ENCODE measurements at regions not wholly inside any gene's neighbourhood (a gene's known extent, or its start where the extent isn't known, plus 50 kb on each side); places are given as distances from the start of the nearest gene placed in this dataset.

- in situ Hi-C loops (cut with MboI; ENCODE audit: low sequenced_read_pairs): no loop called here
These were observed 426.2 kb downstream of the MIAT start for GRCh38 chr22:27083610-27084009.

GRCh38 chr22:27084130-27084529 is 426.7 kb downstream of the MIAT start:
- in situ Hi-C loops (cut with MboI; ENCODE audit: low sequenced_read_pairs): no loop called here

- in situ Hi-C loops (cut with MboI; ENCODE audit: low sequenced_read_pairs): no loop called here
These were observed 429.0 kb downstream of the MIAT start for GRCh38 chr22:27086080-27087044.

GRCh38 chr22:27087051-27087450 is 429.7 kb downstream of the MIAT start:
- in situ Hi-C loops (cut with MboI; ENCODE audit: low sequenced_read_pairs): no loop called here

- in situ Hi-C loops (cut with MboI; ENCODE audit: low sequenced_read_pairs): no loop called here
These were observed 430.6 kb downstream of the MIAT start for GRCh38 chr22:27088026-27088425.

- in situ Hi-C loops (cut with MboI; ENCODE audit: low sequenced_read_pairs): no loop called here
These were observed 431.9 kb downstream of the MIAT start for GRCh38 chr22:27089264-27089663.

- in situ Hi-C loops (cut with MboI; ENCODE audit: low sequenced_read_pairs): no loop called here
These were observed 433.2 kb downstream of the MIAT start for GRCh38 chr22:27090611-27091011.

- in situ Hi-C loops (cut with MboI; ENCODE audit: low sequenced_read_pairs): no loop called here
These were observed 436.0 kb downstream of the MIAT start for GRCh38 chr22:27093422-27093821.

GRCh38 chr22:27094633-27095308 is 437.4 kb downstream of the MIAT start:
- in situ Hi-C loops (cut with MboI; ENCODE audit: low sequenced_read_pairs): no loop called here

- in situ Hi-C loops (cut with MboI; ENCODE audit: low sequenced_read_pairs): no loop called here
These were observed 440.1 kb downstream of the MIAT start for GRCh38 chr22:27097506-27097905.

- in situ Hi-C loops (cut with MboI; ENCODE audit: low sequenced_read_pairs): no loop called here
These were observed 440.5 kb downstream of the MIAT start for GRCh38 chr22:27097933-27098332.

- in situ Hi-C loops (cut with MboI; ENCODE audit: low sequenced_read_pairs): no loop called here
These were observed 442.7 kb downstream of the MIAT start for GRCh38 chr22:27099946-27100722.

GRCh38 chr22:27100789-27101188 is 443.4 kb downstream of the MIAT start:
- in situ Hi-C loops (cut with MboI; ENCODE audit: low sequenced_read_pairs): no loop called here

- in situ Hi-C loops (cut with MboI; ENCODE audit: low sequenced_read_pairs): no loop called here
These were observed 443.9 kb downstream of the MIAT start for GRCh38 chr22:27101288-27101687.

GRCh38 chr22:27104449-27104848 is 447.1 kb downstream of the MIAT start:
- in situ Hi-C loops (cut with MboI; ENCODE audit: low sequenced_read_pairs): no loop called here

GRCh38 chr22:27105142-27106025 is 448.0 kb downstream of the MIAT start:
- in situ Hi-C loops (cut with MboI; ENCODE audit: low sequenced_read_pairs): no loop called here

GRCh38 chr22:27106985-27107384 is 449.6 kb downstream of the MIAT start:
- in situ Hi-C loops (cut with MboI; ENCODE audit: low sequenced_read_pairs): no loop called here

- in situ Hi-C loops (cut with MboI; ENCODE audit: low sequenced_read_pairs): no loop called here
These were observed 450.0 kb downstream of the MIAT start for GRCh38 chr22:27107386-27107785.

- in situ Hi-C loops (cut with MboI; ENCODE audit: low sequenced_read_pairs): no loop called here
These were observed 450.4 kb downstream of the MIAT start for GRCh38 chr22:27107824-27108223.

GRCh38 chr22:27108425-27109114 is 451.2 kb downstream of the MIAT start:
- in situ Hi-C loops (cut with MboI; ENCODE audit: low sequenced_read_pairs): no loop called here

All from HL-60/S4 (cell line).